ENCODE measurements at regions not wholly inside any gene's neighbourhood (a gene's known extent, or its start where the extent isn't known, plus 50 kb on each side); places are given as distances from the start of the nearest gene placed in this dataset.

DNA sequence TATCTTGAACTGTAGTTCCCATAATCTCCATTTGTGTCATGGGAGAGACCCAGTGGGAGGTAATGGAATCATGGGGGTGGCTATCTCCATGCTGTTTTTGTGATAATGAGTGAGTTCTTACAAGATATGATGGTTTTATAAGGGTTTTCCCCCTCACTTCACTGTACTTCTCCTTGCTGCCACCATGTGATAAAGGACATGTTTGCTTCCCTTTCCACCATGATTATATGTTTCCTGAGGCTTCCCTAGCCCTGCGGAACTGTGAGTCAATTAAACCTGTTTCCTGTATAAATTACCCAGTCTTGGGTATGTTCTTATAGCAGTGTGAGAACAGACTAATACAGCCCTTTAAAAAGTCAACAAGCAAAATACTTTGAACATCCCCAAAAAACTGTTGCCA is 427.7 kb downstream of the HTR7 start:
- TF ChIP-seq CTCF (IDR thresholded peaks at IDR 0.05) (no peak), POLR2AphosphoS5 (IDR thresholded peaks at IDR 0.05; ENCODE audit: insufficient read depth in 1 of 2, low read depth in 1 of 2) (no peak)

All from vagina (tissue), 2 donors.